Mucosa of stomach (tissue), 1 donor: ENCODE measurements at regions not wholly inside any gene's neighbourhood (a gene's known extent, or its start where the extent isn't known, plus 50 kb on each side); places are given as distances from the start of the nearest gene placed in this dataset.
"Not testable (repeated sequence)": the region's sequence is repeated elsewhere in the genome, so short reads cannot be mapped to it uniquely, and the experiment has no call there.

Source experiments
- H3K27me3 ChIP-seq: one replicate; pipeline ENCODE4 v1.7.0; 2013; ENCODE audit warnings: mild to moderate bottlenecking, low read length; ENCODE audit not compliant: control insufficient read depth, insufficient read depth
- H3K36me3 ChIP-seq: one replicate; pipeline ENCODE4 v1.7.0; 2013; ENCODE audit warnings: low read length; ENCODE audit not compliant: control insufficient read depth, insufficient read depth
- H3K4me1 ChIP-seq: one replicate; pipeline ENCODE4 v1.7.0; 2013; ENCODE audit warnings: mild to moderate bottlenecking, low read length; ENCODE audit not compliant: control insufficient read depth, insufficient read depth
- H3K4me3 ChIP-seq: one replicate; pipeline ENCODE4 v1.7.0; 2013; ENCODE audit warnings: low read length
- H3K9ac ChIP-seq: one replicate; pipeline ENCODE4 v1.7.0; 2013; ENCODE audit warnings: mild to moderate bottlenecking, low read length, moderate library complexity
- H3K9me3 ChIP-seq: one replicate; pipeline ENCODE4 v1.7.0; 2013; ENCODE audit warnings: mild to moderate bottlenecking, low read length, moderate library complexity; ENCODE audit not compliant: control insufficient read depth
- donor health status: Pancreatic carcinoma.

DNA sequence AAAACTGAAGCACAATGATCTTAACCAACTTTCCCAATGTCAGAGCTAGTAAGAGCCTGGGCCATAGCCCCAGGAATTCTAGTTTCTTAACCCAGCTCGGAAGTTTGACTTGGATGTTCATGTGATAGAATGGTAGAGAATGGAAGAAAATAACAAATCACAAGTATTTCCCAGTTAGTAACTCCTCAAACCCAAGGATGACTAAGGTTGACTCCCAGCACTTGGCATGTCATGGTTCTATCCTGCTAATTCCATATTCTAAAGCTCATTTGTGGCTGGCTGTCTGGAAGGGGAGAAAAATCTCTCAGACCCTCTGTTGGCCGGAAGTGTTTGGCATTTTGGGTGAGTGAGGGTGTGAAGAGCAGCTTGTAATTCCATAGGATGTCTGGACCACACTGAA is 248.7 kb downstream of the RFPL4B start:
- Histone ChIP-seq H3K9me3 (no peaks in the 10 kb centered on the region), H3K36me3 (no peaks in the 10 kb centered on the region), H3K9ac (no peak overlapping the region), H3K27me3 (no peaks in the 10 kb centered on the region), H3K4me3 (no peak overlapping the region), H3K4me1 (no peaks in the 10 kb centered on the region)

GRCh38 chr6:112597176-112597575 is 250.0 kb downstream of the RFPL4B start:
- H3K4me3 ChIP-seq, result no peak overlapping the region
- no peaks in the 10 kb centered on the region for H3K4me1 ChIP-seq
- H3K27me3 ChIP-seq, result no peaks in the 10 kb centered on the region
- H3K9ac ChIP-seq, result no peak overlapping the region
- H3K36me3 ChIP-seq, result no peaks in the 10 kb centered on the region
- H3K9me3 ChIP-seq, result no peaks in the 10 kb centered on the region

DNA sequence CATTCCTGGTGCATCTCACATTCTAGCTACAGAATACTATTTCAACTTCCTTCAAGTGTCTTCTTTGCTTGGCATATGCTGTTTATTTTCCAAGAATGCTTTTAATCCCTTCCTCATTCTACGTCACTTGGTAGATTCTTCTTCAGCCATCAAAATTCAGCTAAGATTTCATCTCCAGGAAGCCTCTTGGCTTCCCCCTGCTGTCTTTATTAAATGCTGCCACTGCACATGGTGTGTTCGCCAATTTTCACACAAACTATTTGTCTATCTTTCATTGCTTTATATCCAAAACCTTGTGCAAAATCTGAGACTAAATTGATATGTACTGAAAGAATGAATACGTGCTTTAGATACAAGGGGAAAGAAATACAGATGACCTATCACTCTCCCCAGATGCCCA is 253.0 kb downstream of the RFPL4B start:
- no peaks in the 10 kb centered on the region for H3K36me3 ChIP-seq
- no peaks in the 10 kb centered on the region for H3K4me1 ChIP-seq
- no peak overlapping the region for H3K9ac ChIP-seq
- no peaks in the 10 kb centered on the region for H3K9me3 ChIP-seq
- no peak overlapping the region for H3K4me3 ChIP-seq
- no peaks in the 10 kb centered on the region for H3K27me3 ChIP-seq

DNA sequence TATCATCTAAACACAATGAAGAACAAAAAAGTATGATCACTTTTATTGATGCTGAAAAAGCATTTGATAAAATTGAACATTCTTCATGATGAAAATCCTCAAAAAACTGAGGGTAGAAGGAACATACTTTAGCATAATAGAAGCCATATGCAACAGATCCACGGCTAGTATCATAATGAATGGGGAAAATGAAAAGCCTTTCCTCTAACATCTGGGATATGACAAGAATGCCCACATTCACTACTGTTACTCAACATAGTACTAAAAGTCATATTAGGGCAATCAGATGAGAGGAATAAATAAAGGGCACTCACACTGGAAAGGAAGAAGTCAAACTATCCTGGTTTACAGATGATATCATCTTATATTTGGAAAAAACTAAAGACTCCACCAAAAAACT is 256.6 kb downstream of the RFPL4B start:
- H3K9me3 ChIP-seq, result no peaks in the 10 kb centered on the region
- H3K27me3 ChIP-seq, result no peaks in the 10 kb centered on the region
- H3K4me3 ChIP-seq, result no peak overlapping the region
- no peaks in the 10 kb centered on the region for H3K4me1 ChIP-seq
- no peak overlapping the region for H3K9ac ChIP-seq
- no peaks in the 10 kb centered on the region for H3K36me3 ChIP-seq

GRCh38 chr6:112606656-112607435 is 259.7 kb downstream of the RFPL4B start:
- no peak overlapping the region for H3K9ac ChIP-seq

GRCh38 chr6:112608925-112609324 is 261.8 kb downstream of the RFPL4B start:
- not testable (repeated sequence) for H3K36me3 ChIP-seq, H3K4me3 ChIP-seq, H3K27me3 ChIP-seq, H3K4me1 ChIP-seq, H3K9me3 ChIP-seq, H3K9ac ChIP-seq

More at GRCh38 chr6:112606656-112607435, 259.7 kb downstream of the RFPL4B start:
- H3K4me1 ChIP-seq, result no peaks in the 10 kb centered on the region
- H3K27me3 ChIP-seq, result no peaks in the 10 kb centered on the region
- no peaks in the 10 kb centered on the region for H3K36me3 ChIP-seq
- no peaks in the 10 kb centered on the region for H3K9me3 ChIP-seq
- no peak overlapping the region for H3K4me3 ChIP-seq

DNA sequence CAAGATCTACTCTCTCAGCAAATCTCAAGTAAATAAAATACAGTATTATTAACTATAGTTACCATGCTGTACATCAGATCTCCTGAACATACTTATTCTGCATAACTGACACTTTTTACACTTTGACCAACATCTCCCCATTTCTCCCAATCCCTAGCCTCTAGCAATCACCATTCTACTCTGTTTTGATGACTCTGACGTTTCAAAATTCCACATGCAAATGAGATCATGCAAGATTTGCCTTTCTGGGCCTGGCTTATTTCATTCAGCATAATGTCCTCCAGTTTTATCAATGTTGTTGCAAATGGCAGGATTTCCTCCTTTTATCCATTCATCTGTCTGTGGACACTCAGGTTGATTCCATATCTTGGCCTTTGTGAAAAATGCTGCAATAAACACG is 266.3 kb downstream of the RFPL4B start:
- H3K4me1 ChIP-seq, result no peaks in the 10 kb centered on the region
- no peaks in the 10 kb centered on the region for H3K9me3 ChIP-seq
- no peaks in the 10 kb centered on the region for H3K27me3 ChIP-seq
- H3K4me3 ChIP-seq, result no peak overlapping the region
- H3K9ac ChIP-seq, result no peak overlapping the region
- no peaks in the 10 kb centered on the region for H3K36me3 ChIP-seq

DNA sequence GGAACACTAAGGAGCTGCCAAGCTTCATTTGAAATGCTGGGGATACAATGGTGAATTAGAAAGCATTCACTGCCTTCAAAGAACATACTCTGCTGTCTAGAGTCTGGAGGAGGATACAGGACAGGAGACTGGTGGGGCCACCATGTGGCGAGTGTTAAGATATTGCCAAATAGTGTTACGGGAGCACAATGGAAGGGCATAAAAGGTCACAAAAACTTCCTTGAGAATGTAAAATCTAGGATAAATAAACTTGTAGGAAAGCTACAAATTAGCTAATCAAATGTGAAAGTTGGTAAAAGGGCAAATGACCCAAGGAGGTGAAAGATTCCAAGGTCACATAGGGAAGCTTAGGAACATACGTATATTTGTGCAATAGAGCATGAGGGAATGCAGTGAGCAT is 271.7 kb downstream of the RFPL4B start:
- H3K4me3 ChIP-seq, result no peak overlapping the region
- H3K9me3 ChIP-seq, result no peaks in the 10 kb centered on the region
- no peaks in the 10 kb centered on the region for H3K36me3 ChIP-seq
- no peaks in the 10 kb centered on the region for H3K4me1 ChIP-seq
- H3K9ac ChIP-seq, result no peak overlapping the region
- no peaks in the 10 kb centered on the region for H3K27me3 ChIP-seq

GRCh38 chr6:112620812-112621569 is 273.9 kb downstream of the RFPL4B start:
- H3K4me3 ChIP-seq, result no peak overlapping the region
- no peaks in the 10 kb centered on the region for H3K36me3 ChIP-seq
- H3K9ac ChIP-seq, result no peak overlapping the region
- no peaks in the 10 kb centered on the region for H3K27me3 ChIP-seq
- no peaks in the 10 kb centered on the region for H3K9me3 ChIP-seq
- H3K4me1 ChIP-seq, result no peaks in the 10 kb centered on the region

- Histone ChIP-seq H3K4me3 (no peak overlapping the region), H3K9me3 (no peaks in the 10 kb centered on the region), H3K4me1 (no peaks in the 10 kb centered on the region), H3K9ac (no peak overlapping the region), H3K36me3 (no peaks in the 10 kb centered on the region), H3K27me3 (no peaks in the 10 kb centered on the region)
These were observed 274.9 kb downstream of the RFPL4B start for GRCh38 chr6:112622036-112622435.

DNA sequence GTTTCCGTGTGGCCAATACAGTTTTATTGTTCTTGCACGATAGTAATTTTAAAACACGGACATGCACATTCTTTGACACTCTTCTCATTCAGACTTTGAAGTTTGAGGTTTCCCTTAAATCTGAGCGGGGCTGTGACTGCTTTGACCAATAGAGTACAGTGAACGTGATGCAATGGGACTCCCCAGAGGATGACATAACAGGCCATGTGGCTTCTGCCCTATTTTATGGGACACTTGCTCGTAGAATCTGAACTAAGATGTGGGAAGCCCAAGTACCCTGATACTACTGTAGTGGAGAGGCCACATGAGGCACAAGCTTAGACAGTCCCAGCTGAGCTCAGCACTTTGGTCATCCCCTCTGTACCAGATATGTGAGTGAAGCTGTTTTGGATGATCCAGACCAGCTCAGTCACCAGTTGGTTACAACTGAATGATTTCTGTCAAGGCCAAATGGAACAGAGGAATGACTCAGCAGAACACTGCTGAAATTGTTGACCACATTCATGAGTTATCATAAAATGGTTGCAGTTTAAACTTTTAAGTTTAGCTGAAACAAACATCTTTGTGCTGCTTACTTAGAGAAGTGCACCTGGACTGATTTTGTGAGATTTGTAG is 279.4 kb downstream of the RFPL4B start:
- H3K4me3 ChIP-seq, result no peak overlapping the region

GRCh38 chr6:112634376-112634775 is 287.2 kb downstream of the RFPL4B start:
- Histone ChIP-seq H3K4me3 (no peak overlapping the region), H3K36me3 (no peaks in the 10 kb centered on the region), H3K9ac (no peak overlapping the region)

More for the DNA sequence above, 279.4 kb downstream of the RFPL4B start:
- H3K36me3 ChIP-seq, result no peaks in the 10 kb centered on the region
- no peak overlapping the region for H3K9ac ChIP-seq
- H3K27me3 ChIP-seq, result no peaks in the 10 kb centered on the region
- H3K4me1 ChIP-seq, result no peaks in the 10 kb centered on the region
- no peaks in the 10 kb centered on the region for H3K9me3 ChIP-seq

More at GRCh38 chr6:112634376-112634775, 287.2 kb downstream of the RFPL4B start:
- Histone ChIP-seq H3K27me3 (no peaks in the 10 kb centered on the region), H3K4me1 (no peaks in the 10 kb centered on the region), H3K9me3 (no peaks in the 10 kb centered on the region)
